CD4-positive, alpha-beta T cell treated with Interleukin-17A for 4 hours (primary cell): ENCODE measurements at regions not wholly inside any gene's neighbourhood (a gene's known extent, or its start where the extent isn't known, plus 50 kb on each side); places are given as distances from the start of the nearest gene placed in this dataset.
"Not testable (repeated sequence)": the region's sequence is repeated elsewhere in the genome, so short reads cannot be mapped to it uniquely, and the experiment has no call there.

Experiments
- DNase-seq: peaks from one replicate; pipeline ENCODE4 v3.0.0-alpha.2; 2020; ENCODE audit warnings: mixed read lengths

DNA sequence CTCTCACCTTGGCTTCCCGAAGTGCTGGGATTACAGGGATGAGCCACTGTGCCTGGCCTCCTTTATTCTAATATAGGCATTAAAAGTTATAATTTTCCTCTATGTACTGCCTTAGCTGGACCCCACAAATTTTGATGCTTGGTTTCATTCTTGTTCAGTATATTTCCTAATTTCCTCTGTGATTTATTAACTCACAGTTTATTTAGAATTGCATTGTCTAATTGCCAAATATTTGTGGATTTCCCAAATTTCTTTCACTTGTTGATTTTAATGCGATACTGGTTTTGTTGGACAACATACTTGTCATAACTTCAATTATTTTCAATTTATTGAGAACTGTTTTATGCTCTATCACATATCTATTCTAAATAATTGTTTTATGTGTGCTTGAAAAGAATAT lies 366.0 kb downstream of the OMA1 start:
- no peak for DNase-seq

DNA sequence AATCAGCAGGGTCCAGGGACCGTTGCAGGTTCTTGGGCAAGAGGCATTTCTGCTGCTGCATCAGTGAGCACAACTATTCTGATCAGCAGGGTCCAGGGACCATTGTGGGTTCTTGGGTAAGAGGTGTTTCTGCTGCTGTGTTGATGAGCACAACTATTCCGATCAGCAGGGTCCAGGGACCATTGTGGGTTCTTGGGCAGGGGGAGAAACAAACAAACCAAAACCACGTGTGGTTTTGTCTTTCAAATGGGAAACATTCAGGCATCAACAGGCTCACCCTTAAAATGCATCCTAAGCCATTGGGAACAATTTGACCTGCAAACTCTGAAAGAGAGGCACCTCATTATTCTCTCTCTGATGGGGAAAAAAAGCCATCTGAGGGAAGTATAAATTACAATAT lies 377.4 kb downstream of the OMA1 start:
- DNase-seq, result not testable (repeated sequence)

DNA sequence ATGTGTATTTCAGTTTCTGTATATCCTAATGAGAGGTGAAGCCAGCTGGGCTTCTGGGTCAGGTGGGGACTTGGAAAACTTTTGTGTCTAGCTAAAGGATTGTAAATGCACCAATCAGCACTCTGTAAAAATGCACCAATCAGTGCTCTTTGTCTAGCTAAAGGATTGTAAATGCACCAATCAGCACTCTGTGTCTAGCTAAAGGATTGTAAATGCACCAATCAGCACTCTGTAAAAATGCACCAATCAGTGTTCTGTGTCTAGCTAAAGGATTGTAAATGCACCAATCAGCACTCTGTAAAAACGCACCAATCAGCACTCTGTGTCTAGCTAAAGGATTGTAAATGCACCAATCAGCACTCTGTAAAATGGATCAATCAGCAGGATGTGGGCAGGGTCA lies 379.4 kb downstream of the OMA1 start:
- not testable (repeated sequence) for DNase-seq

DNA sequence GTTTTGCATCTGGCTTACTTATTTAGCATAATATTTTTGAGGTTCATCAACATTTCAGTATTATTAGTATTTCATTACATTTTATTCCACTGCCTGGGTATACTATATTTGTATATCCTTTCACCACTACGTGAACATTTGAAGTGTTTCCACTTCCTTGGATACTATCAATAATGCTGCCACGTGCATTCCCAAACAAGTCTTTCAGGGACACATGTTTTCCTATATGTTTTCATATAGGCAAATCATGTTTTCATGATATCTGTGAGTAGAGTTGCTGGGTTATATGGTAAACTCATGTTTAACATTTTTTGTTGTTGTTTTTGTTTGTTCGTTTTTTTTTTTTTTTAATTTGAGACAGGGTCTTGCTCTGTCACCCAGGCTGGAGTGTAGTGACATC lies 380.1 kb downstream of the OMA1 start:
- DNase-seq, result no peak

DNA sequence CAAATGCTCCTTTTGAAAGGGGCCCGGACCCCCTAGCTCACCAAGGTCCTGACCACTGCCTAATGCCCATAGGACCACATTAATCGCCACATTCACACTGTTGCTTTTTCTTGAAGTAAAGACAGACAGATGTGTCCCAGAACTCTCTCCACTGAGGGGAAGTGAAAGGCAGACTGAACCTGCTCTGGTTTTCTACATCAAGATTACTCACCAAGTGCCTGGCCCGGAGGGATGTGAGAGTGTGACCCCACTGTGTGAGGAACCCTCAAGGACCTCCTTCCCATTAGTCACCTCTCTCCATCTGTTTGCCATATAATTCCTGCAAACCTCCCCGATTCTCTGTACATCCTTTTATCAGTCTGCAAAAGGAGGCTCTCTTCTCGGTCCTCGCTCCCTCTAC lies 381.5 kb downstream of the OMA1 start:
- DNase-seq, result no peak

DNA sequence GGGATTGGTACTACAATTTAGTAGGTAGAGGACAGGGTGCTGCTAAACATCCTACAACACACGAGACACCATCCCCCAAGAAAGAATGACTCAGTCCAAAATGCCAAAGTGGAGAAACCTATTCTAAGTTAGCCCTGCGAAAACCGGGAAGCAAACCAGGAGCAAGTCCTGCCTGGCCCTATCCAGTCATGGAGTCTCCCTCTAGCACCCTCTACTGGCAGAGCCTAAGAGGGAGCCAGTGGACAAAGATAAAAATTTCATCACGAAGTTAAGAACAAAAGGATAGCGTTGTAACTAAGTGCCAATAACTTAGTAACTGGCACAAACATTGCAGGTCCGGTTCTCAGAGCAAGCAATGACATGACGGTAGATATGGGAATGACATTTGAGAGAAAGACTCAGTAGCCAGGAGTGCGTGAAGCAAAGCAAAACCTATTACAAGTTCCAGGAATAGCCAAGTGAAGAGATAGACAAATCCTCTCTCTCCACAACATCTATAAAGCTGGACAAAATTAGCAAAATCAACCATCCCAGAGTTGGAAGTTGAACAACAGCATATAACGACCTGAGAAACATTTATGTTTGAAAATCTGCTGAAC lies 383.5 kb downstream of the OMA1 start:
- no peak for DNase-seq

DNA sequence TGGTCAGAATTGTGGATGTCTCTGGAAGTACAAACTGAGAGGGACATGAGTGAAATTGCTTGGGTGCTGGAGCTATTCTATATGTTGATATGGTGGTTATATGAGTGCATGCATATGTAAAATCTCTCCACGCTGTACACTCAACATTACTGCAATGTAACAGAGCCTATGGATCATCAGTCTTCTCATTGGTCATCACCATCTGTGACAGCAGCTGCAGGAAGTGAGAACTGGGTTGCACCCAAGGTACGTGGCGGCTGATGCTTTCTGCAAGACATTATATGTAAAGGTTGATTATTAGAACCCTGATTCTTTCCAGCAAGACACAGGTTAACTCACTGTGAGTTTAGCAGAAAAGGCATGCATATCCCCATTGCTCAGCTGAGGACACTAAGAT lies 387.1 kb downstream of the OMA1 start:
- DNase-seq, result no peak

DNA sequence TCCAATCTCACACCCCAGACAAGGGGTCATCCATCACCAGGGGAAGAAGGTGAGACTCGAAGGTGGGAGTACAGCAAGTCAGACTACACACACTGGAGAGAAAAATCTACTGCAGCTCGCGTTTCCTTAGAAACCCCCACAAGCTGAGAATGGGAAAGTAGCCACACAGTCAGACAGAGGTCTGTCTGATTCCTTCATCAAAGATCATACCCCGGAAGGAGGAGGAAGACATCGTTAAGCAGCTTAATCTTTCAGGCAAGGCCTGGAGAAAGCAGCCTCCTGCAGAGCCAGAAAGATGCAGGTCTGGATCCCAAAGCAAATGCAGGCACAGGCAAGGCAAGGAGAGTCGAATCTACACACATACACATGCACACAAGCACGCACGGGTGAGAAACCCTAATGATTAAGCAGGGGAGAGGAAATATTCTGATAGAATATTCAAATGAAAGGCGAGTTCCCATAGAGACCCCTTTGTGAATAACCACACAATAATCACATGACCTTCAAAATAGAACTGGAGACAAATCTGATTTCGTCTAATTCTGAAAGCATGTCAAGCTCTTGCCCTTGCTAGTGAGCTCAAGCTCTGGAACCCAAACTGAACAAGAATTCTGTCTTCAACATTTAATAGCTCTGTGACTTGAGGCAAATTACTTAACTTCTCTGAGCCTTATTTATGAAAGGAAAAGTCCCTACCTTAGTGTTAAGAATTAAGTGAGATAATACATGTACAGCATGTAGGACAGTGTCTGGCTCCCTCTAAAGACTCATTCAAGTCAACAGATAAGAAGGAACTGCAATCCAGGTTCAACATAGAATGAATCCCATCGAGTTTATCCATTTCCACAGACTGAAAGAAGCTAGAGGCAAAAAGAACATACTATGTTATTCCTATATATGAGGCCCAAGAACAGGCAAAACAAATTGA lies 387.8 kb downstream of the OMA1 start:
- no peak for DNase-seq

DNA sequence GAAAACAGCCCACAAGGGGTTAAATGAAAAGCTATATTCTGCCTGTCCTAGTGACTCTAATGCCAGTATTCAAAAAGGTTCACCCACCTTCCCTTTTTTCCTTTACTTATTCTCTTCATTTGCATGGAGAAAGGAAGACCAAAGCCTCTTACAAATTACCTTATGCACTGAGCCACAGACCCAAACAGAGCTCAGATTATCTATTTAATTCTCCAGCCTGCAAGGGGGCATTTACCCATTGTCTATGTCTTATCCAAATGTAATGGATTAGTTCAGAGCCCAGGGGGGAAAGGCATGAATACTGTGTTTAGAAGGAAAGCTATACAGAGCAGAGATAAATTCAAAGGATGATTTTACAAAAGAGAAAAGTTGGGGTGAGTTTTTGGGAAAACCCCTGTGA lies 388.5 kb downstream of the OMA1 start:
- DNase-seq, result no peak

DNA sequence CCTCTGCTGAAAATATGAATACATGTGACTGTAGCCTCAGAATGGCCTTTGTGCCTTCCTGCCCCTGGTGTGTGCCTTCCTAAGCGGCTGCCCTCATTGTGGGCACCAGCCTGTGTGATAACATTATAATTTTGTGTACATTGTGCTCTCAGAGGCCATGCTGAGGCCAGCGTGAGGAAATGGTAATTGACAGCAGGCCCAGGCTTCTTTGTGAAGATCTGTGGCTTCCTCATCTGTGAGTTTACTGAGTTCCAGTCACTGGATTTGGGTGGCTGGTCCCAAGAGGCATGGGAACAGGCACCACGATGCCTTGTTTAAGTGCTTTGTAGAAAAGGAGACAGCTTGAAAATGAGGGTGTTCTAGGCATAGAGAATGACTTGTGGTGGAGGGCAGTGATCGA lies 389.3 kb downstream of the OMA1 start:
- DNase-seq, result no peak

DNA sequence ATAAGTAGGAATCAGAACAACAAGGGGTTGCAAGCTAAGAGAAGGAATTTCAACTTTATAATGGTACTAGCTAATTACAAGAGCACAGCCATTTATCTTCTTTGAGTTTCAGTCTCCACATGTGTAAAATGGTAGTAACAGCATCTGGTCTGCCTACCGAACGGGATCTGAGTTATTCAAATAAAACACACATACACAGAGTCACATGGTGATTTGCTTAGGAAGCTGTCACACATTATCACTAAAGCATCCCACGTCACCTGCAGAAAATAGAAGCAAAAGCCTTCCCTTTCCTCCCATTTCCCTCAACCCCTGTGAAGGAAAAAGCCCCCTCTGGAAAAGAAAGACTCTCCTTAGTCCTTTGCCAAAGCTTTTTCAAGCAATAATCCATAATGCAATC lies 389.7 kb downstream of the OMA1 start:
- DNase-seq, result no peak

DNA sequence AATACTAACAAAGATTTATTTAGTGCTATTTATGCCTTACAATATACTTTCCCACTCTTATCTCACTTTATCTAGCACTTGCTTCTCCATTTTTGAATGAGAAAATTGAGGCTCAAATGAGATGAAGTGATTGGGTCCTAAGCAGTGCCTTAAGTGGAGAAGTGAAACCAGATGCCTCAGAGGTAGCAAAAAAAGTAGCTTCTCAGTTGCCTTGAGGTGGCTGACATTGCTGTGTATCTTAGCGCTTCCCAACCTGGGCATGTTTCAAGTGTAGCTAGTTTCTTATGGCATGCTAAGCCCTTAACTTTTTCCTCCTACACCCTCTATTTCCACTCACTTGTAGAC lies 390.4 kb downstream of the OMA1 start:
- DNase-seq, result no peak

DNA sequence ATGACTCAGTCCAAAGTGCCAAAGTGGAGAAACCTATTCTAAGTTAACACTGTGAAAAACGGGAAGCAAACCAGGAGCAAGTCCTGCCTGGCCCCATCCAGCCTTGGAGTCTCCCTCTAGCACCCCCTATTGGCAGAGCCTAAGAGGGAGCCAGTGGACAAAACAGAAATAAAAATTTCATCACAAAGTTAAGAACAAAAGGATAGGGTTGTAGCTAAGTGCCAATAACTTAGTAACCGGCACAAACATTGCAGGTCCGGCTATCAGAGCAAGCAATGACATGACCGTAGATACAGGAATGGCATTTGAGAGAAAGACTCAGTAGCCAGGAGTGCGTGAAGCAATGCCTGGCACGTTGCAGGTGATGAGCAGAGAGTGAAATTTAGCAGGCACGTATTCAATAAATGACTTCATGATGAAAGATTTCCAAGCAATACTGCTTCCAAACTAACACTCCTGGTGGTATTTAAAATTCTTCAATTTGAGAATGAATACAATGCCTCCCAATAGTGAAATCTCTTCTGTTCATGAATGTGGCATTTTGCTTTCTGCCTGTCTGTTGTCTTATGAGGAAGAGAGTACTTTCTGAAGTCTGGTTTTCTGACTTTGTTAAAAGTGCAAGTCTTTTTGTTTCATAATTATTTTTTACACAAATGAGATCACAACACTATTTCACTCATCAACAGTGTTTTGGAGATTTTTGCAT lies 391.0 kb downstream of the OMA1 start:
- DNase-seq, result no peak

DNA sequence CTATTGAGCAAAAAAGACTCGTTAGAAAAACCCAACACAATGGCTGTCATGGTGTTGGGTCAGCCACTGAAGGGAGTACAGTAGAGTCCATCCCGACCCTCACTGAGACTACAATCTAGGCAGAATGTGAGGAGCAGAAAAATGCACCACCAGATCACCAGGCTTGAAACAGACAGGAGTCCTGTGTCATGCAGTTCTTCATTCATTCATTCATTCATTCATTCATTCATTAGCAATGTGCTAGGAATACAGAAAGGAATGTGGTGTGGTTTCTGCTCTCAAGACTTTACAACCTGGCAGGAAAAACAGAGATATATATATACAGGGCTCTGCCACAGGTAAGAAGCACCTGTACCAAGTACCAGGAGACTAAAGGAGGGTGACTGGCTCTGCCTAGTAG lies 392.3 kb downstream of the OMA1 start:
- DNase-seq, result no peak

DNA sequence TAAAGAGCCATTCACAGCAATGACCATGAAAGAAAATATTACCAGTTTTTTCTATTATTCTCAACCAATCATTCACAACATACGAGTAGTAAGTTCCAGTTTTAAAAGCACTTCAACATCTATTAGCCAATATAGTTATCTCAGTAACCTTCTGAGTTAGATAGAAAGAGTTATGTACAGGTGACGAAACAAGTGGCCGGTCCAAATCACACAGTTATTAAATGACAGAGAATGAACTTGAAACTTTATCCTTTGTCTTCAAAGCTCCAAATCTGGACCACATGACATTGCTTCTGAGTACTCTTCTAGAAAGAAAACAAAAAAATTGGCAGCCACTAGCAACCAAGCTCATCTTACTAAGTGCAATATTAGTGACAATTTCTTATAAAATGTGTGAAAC lies 393.8 kb downstream of the OMA1 start:
- no peak for DNase-seq

DNA sequence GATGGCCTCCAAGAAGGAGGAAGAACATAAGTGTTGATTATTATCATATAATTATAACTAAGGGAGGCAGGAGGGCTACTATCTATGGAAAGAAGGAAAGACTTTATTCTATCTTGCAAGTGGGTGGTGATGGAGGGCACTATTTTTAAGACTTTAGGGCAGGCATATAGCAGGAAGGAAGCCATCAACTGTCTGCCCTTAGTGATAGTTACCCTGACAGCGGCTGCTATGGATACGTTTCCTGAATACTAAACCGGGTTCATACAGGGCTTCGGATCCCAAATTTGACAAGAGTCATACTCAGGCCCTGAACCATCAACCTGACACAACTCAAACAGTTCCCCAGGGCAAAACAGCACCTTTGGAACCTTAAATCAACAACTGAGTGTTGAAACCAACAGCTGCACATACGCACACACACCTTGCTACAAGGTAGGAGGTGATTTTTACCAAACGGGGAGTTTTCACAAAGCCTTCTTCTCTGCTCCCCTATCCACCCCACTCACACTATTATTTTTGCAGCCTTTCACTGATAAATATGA lies 397.2 kb downstream of the OMA1 start:
- DNase-seq, result no peak

DNA sequence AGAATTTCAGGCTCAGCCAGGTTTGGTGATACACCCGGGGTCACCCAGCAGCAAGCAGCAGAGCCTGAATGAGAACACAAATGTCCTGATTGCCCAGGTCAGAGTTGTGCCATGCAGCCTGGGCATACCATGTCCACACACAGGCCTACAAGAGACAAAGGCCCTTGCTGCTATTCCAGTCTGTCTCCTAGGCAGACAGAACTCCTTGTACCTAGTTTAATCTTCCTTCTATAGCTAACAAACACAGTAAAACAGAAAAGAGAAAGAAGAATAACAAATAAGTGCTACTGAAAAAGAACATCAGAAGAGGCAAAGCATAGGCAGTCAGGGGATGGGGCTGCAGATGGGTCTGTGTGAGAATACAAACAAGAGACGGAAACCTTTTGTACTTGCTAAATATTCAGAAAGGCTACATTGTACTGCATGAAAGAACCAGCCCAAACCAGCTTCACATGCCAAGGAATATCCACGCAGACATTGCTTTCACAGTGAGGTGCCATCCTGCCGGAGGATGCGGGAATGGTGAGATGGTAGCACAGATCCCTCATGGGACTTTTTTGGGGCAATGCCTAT lies 401.7 kb downstream of the OMA1 start:
- no peak for DNase-seq

DNA sequence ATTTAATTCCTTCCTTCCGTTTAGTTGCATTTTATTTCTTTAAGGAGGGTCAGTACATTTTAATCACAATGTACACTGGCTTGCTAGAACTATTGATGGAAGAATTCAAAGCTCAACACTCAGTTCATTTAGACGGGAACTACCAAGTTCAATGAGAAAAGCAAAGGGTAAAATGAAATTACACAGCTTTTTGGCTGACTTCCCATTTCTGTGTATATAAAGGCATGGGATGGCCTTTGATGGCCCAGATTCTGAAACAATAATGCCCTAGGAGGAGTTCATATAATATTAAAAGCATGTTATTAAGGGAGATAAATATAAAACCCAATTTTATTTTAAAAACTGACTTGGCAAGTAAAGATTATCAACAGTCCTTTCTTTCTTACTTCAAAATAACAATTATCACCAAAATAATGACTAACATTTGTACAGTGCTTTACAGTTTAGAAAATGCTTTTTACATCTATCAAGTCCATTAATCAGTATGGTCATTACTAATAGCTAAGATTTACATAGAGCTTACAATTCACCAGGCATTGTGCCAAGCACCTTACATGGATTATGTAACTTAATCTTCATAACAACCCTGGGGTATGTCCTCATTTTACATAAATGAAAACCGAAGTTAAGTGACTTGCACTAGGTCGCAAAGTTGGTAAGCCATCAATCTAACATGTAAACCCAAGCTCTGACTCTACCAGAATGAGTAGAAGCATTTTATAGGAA lies 402.4 kb downstream of the OMA1 start:
- DNase-seq, result no peak

DNA sequence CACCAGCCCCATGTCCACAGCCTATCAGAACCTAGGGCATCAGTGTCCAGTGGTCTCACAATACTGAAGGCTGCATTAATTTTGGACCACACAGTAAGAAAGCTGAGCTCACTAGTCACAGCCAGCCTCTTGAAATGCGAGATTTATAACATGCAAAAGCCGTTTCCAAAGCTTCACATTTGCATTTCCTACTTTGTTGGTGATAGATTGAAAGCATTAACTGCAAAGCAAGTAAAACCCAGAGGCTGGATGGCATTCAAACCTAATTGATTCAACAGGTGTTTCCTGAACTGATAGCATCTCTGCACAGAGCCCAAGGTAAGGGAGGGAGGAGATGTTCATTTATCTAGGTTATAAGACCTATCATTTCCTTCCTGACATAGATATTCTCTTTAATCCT lies 410.1 kb downstream of the OMA1 start:
- no peak for DNase-seq

DNA sequence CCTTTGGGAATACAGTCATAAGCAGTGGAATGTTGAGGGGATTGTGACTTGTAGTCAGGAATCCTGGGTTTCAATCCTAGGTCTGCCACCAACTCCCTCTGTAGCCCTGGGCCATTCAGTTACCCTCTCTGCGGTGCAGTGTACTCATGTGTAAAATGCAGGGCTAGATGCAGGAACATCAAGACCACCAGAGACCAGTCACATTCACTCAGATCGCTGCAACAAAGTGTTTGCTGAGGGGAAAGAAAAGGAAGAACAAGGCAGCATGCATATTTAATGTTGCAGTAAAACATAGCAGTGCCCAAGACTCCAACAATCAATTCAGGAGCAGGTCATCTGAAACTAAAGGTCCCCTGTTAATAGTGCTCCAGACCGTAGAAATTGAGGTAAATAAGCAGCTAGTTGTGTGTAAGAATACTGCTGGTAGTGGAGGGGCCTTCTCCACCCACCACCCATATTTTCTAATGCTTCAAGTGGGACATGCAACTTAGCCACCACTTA lies 410.7 kb downstream of the OMA1 start:
- no peak for DNase-seq

DNA sequence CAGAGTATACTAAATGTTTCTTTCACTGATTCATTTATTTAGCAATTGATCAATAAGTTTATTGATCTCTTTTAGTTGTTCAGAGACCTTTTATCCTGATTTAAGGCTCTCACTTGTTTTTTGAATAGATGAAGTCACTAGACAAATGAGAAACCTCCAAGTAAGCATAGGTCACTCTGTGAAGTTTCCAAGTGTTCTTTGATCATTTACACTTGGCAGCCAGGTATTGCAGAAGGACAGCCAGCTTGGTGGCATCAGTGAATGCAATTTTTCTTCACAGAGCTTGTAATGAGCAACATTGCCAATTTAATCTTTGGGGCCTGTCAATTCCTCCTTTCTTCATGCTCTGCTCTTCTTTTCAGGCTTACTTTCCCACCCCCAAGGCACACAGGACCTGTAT lies 413.0 kb downstream of the OMA1 start:
- DNase-seq, result no peak

DNA sequence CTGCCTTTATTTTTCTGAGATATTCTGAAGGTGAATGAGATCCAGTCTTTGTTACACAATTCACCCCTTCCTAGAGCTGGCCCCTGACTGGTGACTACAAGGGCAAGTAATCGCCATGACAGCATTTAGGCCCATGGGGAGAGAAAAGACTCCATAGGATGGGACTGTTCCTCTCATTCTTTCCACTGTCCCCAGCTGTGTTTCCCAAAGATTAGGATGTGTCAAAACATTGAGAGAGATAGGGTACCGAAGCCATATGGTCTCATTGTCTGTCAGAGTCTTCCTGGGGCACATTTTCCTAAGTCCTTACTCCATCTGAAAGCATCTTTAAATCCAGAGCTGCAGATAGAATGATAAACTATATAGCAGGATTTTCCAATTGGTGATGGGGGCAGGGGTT lies 423.5 kb downstream of the OMA1 start:
- DNase-seq, result no peak

DNA sequence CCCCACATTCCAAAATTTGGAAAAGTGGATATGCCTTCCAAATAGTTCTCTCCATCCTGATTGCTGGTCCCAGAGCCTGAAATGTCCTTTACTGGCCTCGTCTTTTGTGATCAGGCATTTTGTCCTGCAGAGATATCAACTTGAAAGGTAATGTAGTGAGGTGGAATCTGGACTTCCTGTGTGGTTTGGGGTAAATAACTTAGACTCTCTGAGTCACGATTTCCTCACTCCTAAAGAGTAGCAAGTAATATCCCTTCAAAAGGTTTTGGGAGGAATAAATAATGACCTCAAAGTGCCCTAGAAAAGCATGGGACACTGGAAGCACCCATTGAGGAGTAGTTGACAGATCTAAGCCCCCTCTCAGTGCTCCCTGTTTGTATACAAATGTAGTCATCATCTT lies 426.6 kb downstream of the OMA1 start:
- DNase-seq, result no peak
